ENCODE measurements at regions not wholly inside any gene's neighbourhood (a gene's known extent, or its start where the extent isn't known, plus 50 kb on each side); places are given as distances from the start of the nearest gene placed in this dataset.

- no peak for TF ChIP-seq CTCF (IDR thresholded peaks at IDR 0.05; ENCODE audit: borderline replicate concordance, control extremely low read depth, extremely low read depth, insufficient read depth, missing control alignments)
- in situ Hi-C loops (cut with MboI; ENCODE audit: low sequenced_read_pairs, unreplicated experiment), result no loop called here
- no peak for DNase-seq (ENCODE audit: low spot score)
Observed at GRCh38 chr2:212843409-212844199, 305.0 kb upstream of the ERBB4 start.

GRCh38 chr2:212842544-212843185, 304.1 kb upstream of the ERBB4 start:
- in situ Hi-C loops (cut with MboI; ENCODE audit: low sequenced_read_pairs, unreplicated experiment), result no loop called here
- no peak for TF ChIP-seq CTCF (IDR thresholded peaks at IDR 0.05; ENCODE audit: borderline replicate concordance, control extremely low read depth, extremely low read depth, insufficient read depth, missing control alignments)
- no peak for DNase-seq (ENCODE audit: low spot score)

GRCh38 chr2:212841460-212841859, 302.9 kb upstream of the ERBB4 start:
- no peak for TF ChIP-seq CTCF (IDR thresholded peaks at IDR 0.05; ENCODE audit: borderline replicate concordance, control extremely low read depth, extremely low read depth, insufficient read depth, missing control alignments)
- no peak for DNase-seq (ENCODE audit: low spot score)
- in situ Hi-C loops (cut with MboI; ENCODE audit: low sequenced_read_pairs, unreplicated experiment), result no loop called here

GRCh38 chr2:212832211-212833195, 293.9 kb upstream of the ERBB4 start:
- peak; percentile 17 for DNase-seq (ENCODE audit: low spot score)
- in situ Hi-C loops (cut with MboI; ENCODE audit: low sequenced_read_pairs, unreplicated experiment), result no loop called here

GRCh38 chr2:212831671-212832199, 293.1 kb upstream of the ERBB4 start:
- no peak for TF ChIP-seq CTCF (IDR thresholded peaks at IDR 0.05; ENCODE audit: borderline replicate concordance, control extremely low read depth, extremely low read depth, insufficient read depth, missing control alignments)
- in situ Hi-C loops (cut with MboI; ENCODE audit: low sequenced_read_pairs, unreplicated experiment), result no loop called here
- DNase-seq (ENCODE audit: low spot score), result no peak

More at GRCh38 chr2:212832211-212833195, 293.9 kb upstream of the ERBB4 start:
- TF ChIP-seq CTCF (IDR thresholded peaks at IDR 0.05; ENCODE audit: borderline replicate concordance, control extremely low read depth, extremely low read depth, insufficient read depth, missing control alignments), result no peak

- in situ Hi-C loops (cut with MboI; ENCODE audit: low sequenced_read_pairs, unreplicated experiment), result no loop called here
- DNase-seq (ENCODE audit: low spot score), result no peak
- no peak for TF ChIP-seq CTCF (IDR thresholded peaks at IDR 0.05; ENCODE audit: borderline replicate concordance, control extremely low read depth, extremely low read depth, insufficient read depth, missing control alignments)
Observed at GRCh38 chr2:212816267-212816666, 277.7 kb upstream of the ERBB4 start.
